GM19351 (cell line): ENCODE measurements at regions not wholly inside any gene's neighbourhood (a gene's known extent, or its start where the extent isn't known, plus 50 kb on each side); places are given as distances from the start of the nearest gene placed in this dataset.

Experiments
- ATAC-seq: cut with Tn5 transposase; IDR thresholded peaks from one replicate; pipeline ENCODE4 v1.9.1; 2021; ENCODE audit warnings: mild to moderate bottlenecking, moderate library complexity; ENCODE audit not compliant: unreplicated experiment

DNA sequence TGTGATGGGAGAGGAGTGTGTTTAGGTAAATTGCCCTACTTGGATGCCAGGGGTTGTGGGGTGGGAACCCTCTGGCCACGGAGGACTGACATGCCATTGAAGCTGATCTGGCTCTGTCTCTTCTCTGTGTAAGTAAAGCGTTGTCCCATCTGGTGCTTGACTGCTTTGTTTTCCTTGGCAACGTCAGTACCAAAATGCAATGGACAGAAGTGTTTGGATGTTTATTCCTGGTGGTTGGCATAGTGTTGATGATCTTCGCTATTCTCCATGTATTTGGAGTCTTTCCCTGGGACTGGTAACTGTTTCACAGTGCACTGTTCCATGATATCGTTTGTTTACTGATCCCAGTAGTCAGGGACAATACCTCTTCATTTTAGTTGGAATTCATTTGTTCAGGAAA lies 130.5 kb upstream of the MCTP2 start:
- ATAC-seq, result no peak

GRCh38 chr15:94099574-94099960 lies 131.8 kb upstream of the MCTP2 start:
- no peak for ATAC-seq

GRCh38 chr15:94098921-94099573 lies 132.3 kb upstream of the MCTP2 start:
- no peak for ATAC-seq

DNA sequence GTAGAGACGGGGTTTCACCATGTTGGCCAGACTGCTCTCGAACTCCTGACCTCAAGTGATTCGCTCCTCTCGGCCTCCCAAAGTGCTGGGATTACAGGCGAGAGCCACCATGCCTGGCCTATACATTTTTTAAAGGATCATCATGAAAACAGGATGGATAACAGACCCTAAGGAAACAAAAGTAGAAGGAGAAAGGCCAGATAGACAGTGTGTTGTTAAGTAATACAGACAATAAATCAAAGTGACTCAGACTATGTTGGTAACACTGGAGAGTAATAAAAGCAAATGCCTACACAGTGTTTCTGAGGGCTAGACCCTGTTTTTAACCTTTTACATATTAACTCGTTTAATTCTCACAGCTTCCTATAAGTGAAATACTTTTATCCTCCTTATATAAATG lies 133.8 kb upstream of the MCTP2 start:
- no peak for ATAC-seq

DNA sequence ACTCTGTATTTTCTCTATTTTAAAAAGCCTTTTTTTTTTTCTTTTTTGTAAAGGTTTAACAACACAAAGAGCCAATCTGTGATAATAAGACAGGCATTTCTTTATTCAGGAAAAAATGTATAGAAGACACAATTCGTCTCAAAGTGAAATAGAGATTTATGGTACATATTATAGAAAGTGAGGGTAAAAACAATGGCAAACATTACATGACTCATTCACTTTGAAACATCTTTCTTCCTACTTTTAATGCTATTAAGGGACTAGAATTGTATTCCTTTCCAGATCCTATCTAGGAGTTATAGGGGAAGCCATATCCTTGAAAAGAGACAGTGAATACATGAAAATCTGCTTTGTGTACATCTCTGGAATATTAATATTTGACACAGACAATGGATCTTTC lies 137.1 kb upstream of the MCTP2 start:
- ATAC-seq, result no peak

GRCh38 chr15:94086341-94086740 lies 145.0 kb upstream of the MCTP2 start:
- no peak for ATAC-seq

GRCh38 chr15:94083467-94084052 lies 147.8 kb upstream of the MCTP2 start:
- no peak for ATAC-seq

GRCh38 chr15:94081829-94082228 lies 149.5 kb upstream of the MCTP2 start:
- ATAC-seq, result no peak

DNA sequence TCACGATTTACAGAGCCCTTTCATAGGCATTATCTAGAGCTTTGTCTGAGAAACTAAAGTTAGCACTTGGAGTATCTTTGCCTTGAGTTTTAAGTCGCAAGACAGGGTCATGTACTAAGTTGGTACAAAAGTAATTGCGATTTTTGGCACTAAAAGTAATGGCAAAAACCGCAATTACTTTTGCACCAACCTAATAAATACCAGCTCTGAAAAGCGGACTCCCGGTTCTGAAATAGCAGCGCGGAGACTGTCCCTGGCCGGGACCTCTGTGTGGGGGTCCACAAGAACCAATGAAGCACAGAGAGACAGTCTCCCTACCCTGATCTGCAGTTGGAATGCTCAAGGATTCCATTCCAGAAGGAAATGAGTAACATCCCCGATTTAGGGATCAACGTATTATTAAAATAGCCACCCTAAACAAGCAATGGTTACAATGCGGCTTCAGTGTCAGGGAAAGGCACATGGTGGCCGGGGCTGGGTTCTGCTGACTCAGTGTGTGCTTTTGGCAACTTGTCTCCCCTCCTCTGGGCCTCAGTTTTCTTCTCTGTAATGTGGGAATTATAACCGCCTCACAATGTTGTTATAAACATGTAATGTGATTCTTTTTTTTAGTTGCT lies 150.3 kb upstream of the MCTP2 start:
- ATAC-seq, result no peak

DNA sequence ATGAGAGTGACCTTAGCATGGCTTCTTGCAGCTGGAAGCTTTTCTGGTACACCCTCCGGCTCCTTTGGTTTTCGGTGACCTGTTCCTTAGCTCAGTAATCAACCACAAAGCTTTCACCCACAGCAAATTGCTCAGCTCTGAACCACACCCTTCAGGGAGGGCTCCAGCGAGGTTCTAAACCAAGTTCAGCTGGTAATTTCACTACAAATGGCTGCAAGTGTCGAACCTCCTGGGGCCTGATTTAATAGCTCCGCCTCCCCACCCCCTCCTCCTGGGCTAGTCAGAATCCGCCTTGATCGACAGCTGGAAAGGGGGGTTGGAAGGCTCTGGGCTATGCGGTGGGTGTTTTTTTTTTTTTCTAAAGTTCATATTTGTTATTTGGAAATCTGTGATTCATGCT lies 150.9 kb upstream of the MCTP2 start:
- ATAC-seq, result no peak

- ATAC-seq, result no peak
Measured at GRCh38 chr15:94079968-94080367, 151.4 kb upstream of the MCTP2 start.

DNA sequence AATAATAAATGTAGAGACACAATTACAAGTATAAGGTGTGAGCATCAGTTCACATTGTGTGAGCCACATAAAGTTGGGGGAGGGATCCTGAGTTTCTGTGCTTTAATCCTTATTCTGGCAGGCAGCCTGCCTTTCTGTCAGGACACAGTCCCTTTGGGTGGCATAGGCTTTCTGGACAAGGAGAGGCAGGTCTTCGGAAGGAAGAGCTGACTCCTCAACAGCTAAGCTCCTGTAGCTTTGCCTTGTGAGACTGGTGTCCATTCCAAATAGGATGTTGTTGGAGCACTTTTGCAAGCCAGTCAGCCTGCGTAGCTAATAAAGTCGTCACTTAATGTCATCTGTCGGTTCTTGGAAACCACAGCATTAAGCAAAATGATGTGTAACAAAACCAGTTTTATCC lies 151.9 kb upstream of the MCTP2 start:
- ATAC-seq, result no peak

DNA sequence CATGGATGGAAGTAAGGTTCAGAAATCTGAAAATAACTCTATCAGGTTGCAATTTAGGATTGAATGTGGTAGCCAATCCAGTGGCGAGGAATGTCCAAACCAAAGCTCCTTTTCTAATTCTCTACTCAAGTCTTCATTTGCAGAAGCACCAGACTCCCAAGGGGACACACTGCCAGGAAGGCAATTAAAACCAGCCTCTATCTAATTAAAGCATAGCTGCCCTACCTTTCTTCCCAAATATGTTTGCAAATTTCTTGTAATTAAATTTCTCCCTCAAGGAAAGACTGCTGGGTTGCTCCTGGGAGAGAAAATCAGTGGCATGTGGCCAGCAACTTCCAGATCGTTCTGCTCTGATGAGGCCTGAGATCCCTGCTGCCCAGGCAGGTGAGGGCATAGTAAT lies 153.4 kb upstream of the MCTP2 start:
- ATAC-seq, result no peak

DNA sequence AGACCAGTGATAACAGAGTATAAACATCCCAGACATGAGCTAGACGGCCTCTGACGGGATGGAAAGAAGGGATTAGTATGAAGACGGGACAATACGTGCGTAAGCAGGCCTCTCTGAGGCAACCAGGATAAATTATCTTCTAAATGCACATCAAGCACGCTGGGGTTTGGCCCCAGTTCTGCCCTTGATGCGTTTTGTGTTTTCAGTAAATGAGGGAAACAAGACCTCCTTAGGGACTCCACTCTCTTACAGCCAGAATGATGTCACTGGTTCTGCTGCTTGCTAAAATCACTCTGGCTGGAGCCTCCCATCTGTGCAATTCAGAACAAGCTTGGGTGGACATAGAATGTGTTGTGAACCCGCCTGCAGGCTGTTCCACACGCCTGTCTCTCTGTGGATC lies 156.0 kb upstream of the MCTP2 start:
- no peak for ATAC-seq

DNA sequence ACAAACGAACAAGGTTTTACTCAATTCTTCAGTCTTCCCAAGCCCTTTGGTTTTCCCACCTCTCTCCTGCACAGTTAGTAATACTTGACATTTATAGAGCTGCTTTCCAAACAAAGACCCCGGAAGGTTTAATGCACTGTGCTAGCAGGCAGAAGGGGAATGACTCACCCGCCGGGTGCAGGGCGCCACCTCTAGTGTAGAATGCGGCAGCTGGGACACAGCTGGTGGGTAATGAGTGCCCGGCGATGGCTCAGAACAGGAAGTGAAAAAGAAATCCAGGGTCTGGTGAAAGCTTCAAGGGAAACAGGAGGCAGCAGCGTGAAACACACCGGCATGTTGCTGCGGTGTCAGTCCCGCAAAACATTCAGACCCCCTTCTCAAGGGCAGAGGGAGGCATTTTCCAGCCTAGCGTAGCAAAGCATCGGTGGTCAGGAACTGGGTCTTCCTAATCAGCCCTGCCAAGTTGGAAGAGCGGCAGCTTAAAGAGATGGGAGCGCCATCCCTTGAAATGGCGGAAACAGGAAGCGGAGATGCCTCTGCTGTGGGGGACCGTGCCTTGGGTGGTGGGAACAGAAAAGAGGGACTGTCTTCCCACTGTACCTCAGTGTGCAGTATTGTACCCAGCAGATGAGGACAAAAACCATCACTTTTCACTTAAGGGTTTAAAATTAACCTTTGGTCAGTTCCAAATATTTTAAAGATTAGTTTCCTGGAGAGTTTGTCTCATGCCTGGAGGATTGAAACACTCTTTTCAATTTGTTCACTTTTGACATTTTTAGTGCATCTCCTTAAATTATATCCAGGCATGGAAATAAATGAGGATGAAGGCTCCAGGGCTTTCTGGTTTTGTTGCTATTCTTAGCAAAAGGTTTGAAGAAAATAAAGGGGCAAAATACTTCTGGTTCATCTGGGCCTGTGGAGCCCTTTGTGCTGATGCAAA lies 160.7 kb upstream of the MCTP2 start:
- no peak for ATAC-seq

DNA sequence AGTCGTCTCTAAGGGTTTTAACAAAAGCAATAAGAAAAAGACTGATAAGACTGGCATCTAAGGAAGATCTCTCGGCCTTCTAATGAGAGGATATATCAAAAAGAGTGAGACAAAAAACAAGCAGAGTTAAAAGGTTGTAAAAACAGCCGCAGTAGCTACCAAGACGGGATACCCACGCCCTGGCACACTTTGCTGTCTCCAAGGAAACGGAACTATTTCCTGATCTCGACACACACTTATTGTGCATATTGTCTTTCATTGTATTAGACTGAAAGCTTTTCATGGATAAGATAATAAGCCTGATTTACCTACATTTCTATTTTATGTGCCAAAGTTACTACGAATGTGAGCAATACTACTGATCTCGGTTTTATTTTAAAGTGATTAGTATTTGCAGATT lies 161.5 kb upstream of the MCTP2 start:
- ATAC-seq, result no peak

- no peak for ATAC-seq
Measured at GRCh38 chr15:94066811-94067210, 164.6 kb upstream of the MCTP2 start.

- no peak for ATAC-seq
Measured at GRCh38 chr15:94066046-94066445, 165.3 kb upstream of the MCTP2 start.

GRCh38 chr15:94064676-94065313 lies 166.6 kb upstream of the MCTP2 start:
- ATAC-seq, result no peak

- no peak for ATAC-seq
Measured at GRCh38 chr15:94061041-94061440, 170.3 kb upstream of the MCTP2 start.

- ATAC-seq, result no peak
Measured at GRCh38 chr15:94059013-94059587, 172.3 kb upstream of the MCTP2 start.
